MCF 10A (cell line): ENCODE measurements at regions not wholly inside any gene's neighbourhood (a gene's known extent, or its start where the extent isn't known, plus 50 kb on each side); places are given as distances from the start of the nearest gene placed in this dataset.

Experiments used
- BruUV-seq: library from RNA; stranded (reverse); fragments of 400-500 nt; replicated peaks from 2 replicates; lab custom pipeline; 2021; lab: Mats Ljungman, UMichigan
- CTCF ChIA-PET: fragments of 300-600 bp; sonication (Branson Sonifier 250); formaldehyde crosslinking; extraction: SDS; loops from one replicate; lab custom pipeline; 2021; ENCODE audit warnings: antibody characterized with exemption, inconsistent platforms; lab: Yijun Ruan, JAX
- POLR2A ChIA-PET: fragments of 300-600, 350-650 bp; sonication (Branson Sonifier 250); formaldehyde crosslinking; extraction: SDS; loops from one replicate; lab custom pipeline; 2020; ENCODE audit warnings: antibody characterized with exemption, inconsistent platforms; lab: Yijun Ruan, JAX
- DNase-seq: peaks from one replicate; pipeline ENCODE4 v3.0.0-alpha.2; 2018; ENCODE audit not compliant: unreplicated experiment
- H3K27ac Mint-ChIP-seq: one replicate; pipeline ENCODE4 v1.8.0; 2022; ENCODE audit warnings: mild to moderate bottlenecking, low read depth, mixed read lengths; ENCODE audit not compliant: unreplicated experiment
- H3K27me3 Mint-ChIP-seq: one replicate; pipeline ENCODE4 v1.8.0; 2022; ENCODE audit warnings: mixed read lengths; ENCODE audit not compliant: insufficient read depth, unreplicated experiment
- H3K36me3 Mint-ChIP-seq: one replicate; pipeline ENCODE4 v1.8.0; 2022; ENCODE audit warnings: mild to moderate bottlenecking, moderate library complexity, mixed read lengths; ENCODE audit not compliant: insufficient read depth, unreplicated experiment
- H3K4me1 Mint-ChIP-seq: one replicate; pipeline ENCODE4 v1.8.0; 2022; ENCODE audit warnings: mixed read lengths; ENCODE audit not compliant: insufficient read depth, unreplicated experiment
- H3K4me3 Mint-ChIP-seq: one replicate; pipeline ENCODE4 v1.8.0; 2022; ENCODE audit warnings: mild to moderate bottlenecking, moderate library complexity, mixed read lengths; ENCODE audit not compliant: unreplicated experiment
- H3K9me3 Mint-ChIP-seq: one replicate; pipeline ENCODE4 v1.8.0; 2022; ENCODE audit warnings: mixed read lengths; ENCODE audit not compliant: unreplicated experiment
- CTCF ChIP-seq: fragments of 200-600 bp; IDR thresholded peaks from one replicate; pipeline ENCODE4 v1.8.0; 2022; ENCODE audit warnings: antibody characterized with exemption, mild to moderate bottlenecking; ENCODE audit not compliant: unreplicated experiment
- intact Hi-C: fragments of 100-400 bp; cut with micrococcal nuclease; formaldehyde crosslinking; loops from 2 replicates; pipeline ENCODE4 v1.14.1; 2022

GRCh38 chr21:17032141-17032655 lies 480.6 kb upstream of the CXADR start:
- Mint-ChIP-seq H3K27me3 (no peaks in the 10 kb centered on the region), H3K27ac (no peak overlapping the region), H3K9me3 (peaks cover 7% of the 10 kb centered on the region), H3K36me3 (no peaks in the 10 kb centered on the region), H3K4me1 (no peaks in the 10 kb centered on the region), H3K4me3 (no peak overlapping the region)
- BruUV-seq, result no TSS peak
- no peak for DNase-seq
- ChIA-PET POLR2A (no interaction called here), CTCF (no interaction called here)
- intact Hi-C loops, result no loop called here
- no peak for TF ChIP-seq CTCF

- no peaks in the 10 kb centered on the region for H3K27me3 Mint-ChIP-seq
- no peak for TF ChIP-seq CTCF
- BruUV-seq, result no TSS peak
- no peaks in the 10 kb centered on the region for H3K4me1 Mint-ChIP-seq
- no peak for DNase-seq
- no peaks in the 10 kb centered on the region for H3K36me3 Mint-ChIP-seq
- H3K9me3 Mint-ChIP-seq, result no peaks in the 10 kb centered on the region
- H3K27ac Mint-ChIP-seq, result no peak overlapping the region
- ChIA-PET POLR2A (no interaction called here), CTCF (interaction anchor here (0.7 to 1.4 kb wide), 5 partner anchors 10 to 107 kb away, joined by 3 to 4 read pairs (median 3); no protein-coding TSS in a partner anchor)
- no peak overlapping the region for H3K4me3 Mint-ChIP-seq
- intact Hi-C loops, result loop anchor here (1.0 to 10.0 kb wide), 5 partner anchors 102 to 1041 kb away; no protein-coding TSS in a partner anchor
These were observed 468.1 kb upstream of the CXADR start for GRCh38 chr21:17044696-17045095.

- no peaks in the 10 kb centered on the region for H3K9me3 Mint-ChIP-seq
- no peak overlapping the region for H3K27ac Mint-ChIP-seq
- no peaks in the 10 kb centered on the region for H3K36me3 Mint-ChIP-seq
- intact Hi-C loops, result loop anchor here (1.0 to 10.0 kb wide), 5 partner anchors 103 to 1042 kb away; no protein-coding TSS in a partner anchor
- TF ChIP-seq CTCF, result peak; percentile 52
- peak; percentile 45 for DNase-seq
- H3K4me3 Mint-ChIP-seq, result no peak overlapping the region
- H3K27me3 Mint-ChIP-seq, result no peaks in the 10 kb centered on the region
- no TSS peak for BruUV-seq
- CTCF ChIA-PET, result interaction anchor here (0.6 to 1.4 kb wide), 7 partner anchors 11 to 224 kb away, joined by 3 to 4 read pairs (median 3); no protein-coding TSS in a partner anchor
- POLR2A ChIA-PET, result no interaction called here
- no peaks in the 10 kb centered on the region for H3K4me1 Mint-ChIP-seq
These were observed 467.5 kb upstream of the CXADR start for GRCh38 chr21:17045214-17045853.

- no TSS peak for BruUV-seq
- no peaks in the 10 kb centered on the region for H3K27me3 Mint-ChIP-seq
- H3K27ac Mint-ChIP-seq, result no peak overlapping the region
- no peak for TF ChIP-seq CTCF
- no peaks in the 10 kb centered on the region for H3K4me1 Mint-ChIP-seq
- H3K9me3 Mint-ChIP-seq, result no peaks in the 10 kb centered on the region
- H3K4me3 Mint-ChIP-seq, result no peak overlapping the region
- DNase-seq, result no peak
- ChIA-PET CTCF (no interaction called here), POLR2A (no interaction called here)
- H3K36me3 Mint-ChIP-seq, result no peaks in the 10 kb centered on the region
- intact Hi-C loops, result loop anchor here (10.0 kb wide), 1 partner anchor 974 kb away; no protein-coding TSS in a partner anchor
These were observed 463.9 kb upstream of the CXADR start for GRCh38 chr21:17048974-17049373.
